DMS 273 (cell line): ENCODE measurements at regions not wholly inside any gene's neighbourhood (a gene's known extent, or its start where the extent isn't known, plus 50 kb on each side); places are given as distances from the start of the nearest gene placed in this dataset.

Source experiments
- DNase-seq: peaks from one replicate; lab custom pipeline; 2025; ENCODE audit not compliant: unreplicated experiment; lab: John Stamatoyannopoulos, UW

DNA sequence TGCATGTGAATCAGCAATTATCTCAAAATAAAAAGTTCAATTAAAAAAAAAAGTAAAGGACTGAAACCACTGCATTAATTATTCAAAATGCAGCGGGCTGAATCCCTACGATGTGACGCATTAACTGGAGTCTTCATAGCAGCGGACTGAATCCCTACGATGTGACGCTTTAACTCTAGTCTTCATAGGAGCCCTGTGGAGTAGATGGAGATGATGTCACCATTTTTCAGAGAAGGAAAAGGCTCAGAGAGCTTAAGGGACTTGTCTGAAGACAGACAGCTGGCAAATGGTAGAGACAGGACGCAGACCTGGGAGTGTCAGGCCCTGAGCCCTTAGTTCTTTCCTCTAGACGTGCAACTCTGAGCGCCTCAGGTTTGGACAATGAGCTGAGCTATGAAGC, 168.0 kb upstream of the MYL2 start:
- DNase-seq: no peak

- no peak for DNase-seq
These were observed 166.7 kb upstream of the MYL2 start for GRCh38 chr12:111086947-111087700.

DNA sequence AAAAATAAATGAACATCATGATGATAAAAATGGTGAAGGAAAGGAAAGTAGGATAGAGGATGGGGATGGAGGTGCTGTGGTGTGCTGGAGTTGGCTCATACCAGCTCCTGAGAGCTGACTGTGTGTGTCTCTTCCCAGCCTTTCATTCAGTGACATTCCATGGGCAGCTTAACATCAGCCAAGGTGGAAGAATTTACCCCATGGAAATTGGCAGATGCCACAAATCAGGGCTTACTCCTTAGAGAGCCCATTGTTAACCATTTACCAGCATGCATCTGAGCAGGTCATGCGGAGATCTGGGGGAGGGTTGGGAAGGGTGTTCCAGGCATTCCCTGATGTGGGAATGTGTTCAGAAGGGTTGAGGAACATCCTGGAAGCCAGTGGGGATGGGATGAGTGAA, 164.7 kb upstream of the MYL2 start:
- no peak for DNase-seq

DNA sequence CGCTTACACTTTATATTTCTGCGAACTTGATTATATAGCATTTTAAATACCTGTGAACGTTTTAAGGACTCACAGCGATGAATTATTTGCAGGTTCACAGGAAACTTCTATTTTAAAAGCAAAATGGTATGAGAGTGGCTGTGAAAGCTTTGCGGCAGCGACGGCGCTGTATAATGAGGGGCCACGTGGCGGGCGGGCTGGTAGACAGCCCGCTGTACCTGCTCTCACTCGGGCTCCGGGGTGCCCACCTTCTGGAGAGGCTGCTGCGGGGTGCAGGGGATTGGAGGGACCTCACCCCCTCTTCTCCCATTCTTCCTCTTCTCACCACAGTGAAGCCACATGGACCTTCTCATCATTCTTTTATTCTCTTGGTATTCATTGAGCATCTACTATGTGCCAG, 164.2 kb upstream of the MYL2 start:
- DNase-seq: no peak

DNA sequence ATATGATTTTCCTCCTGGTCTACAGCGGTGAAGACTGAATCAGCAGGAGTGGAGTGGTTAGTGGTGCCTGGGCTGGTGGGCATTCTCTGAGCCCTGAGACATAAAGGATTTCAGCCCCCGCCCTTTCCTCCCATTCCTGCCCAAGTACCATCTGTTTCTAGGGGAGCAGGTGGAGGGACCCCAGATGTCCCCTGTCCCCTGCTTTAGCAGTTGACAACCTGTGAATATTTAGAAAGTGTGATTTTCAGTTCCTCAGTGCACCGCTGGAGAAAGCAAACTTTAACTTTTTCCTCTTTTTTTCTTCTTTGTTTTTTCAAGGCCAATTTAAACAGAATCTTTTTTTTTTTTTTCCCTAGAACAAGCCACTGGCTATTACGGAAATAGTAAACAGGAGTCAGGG, 163.8 kb upstream of the MYL2 start:
- DNase-seq: no peak

DNA sequence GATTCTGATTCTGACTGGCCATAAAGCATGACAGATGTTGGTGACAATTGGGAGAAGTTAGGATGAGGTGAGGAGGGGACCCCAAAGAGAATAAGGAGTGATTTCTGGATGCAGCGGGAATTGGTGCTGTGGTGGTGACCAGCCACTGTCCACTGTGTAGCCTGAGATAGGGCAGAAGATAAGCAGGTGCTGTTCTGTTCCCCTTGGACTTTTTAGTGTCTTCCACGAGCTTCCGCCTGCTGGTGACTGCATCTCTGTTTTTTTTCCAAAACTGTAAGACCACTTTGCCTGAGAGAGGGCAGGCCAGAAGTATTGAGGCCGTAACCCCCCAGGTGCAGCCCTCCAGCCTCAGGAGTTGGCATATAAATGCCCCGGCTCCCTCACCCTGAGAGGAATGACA, 161.2 kb upstream of the MYL2 start:
- DNase-seq: no peak

DNA sequence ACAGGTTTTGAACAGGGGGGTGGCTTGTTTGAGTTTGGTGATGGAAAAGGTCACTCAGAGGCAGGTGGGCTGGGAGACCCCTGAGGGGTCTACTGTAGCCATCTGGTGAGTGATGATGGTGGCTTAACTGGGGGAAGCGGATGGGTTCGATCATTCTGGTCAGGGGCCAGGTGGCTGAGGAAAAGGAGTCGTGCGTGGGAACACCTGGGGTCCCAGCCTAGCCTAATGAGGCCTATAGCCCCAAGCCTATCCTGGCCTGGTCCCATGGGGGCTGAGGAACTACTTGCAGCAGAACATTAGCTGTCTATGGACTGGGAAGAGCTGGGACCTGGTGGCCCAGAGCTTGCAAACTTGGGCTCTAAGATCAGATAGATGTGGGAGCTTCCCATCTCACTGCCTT, 158.4 kb upstream of the MYL2 start:
- DNase-seq: no peak

DNA sequence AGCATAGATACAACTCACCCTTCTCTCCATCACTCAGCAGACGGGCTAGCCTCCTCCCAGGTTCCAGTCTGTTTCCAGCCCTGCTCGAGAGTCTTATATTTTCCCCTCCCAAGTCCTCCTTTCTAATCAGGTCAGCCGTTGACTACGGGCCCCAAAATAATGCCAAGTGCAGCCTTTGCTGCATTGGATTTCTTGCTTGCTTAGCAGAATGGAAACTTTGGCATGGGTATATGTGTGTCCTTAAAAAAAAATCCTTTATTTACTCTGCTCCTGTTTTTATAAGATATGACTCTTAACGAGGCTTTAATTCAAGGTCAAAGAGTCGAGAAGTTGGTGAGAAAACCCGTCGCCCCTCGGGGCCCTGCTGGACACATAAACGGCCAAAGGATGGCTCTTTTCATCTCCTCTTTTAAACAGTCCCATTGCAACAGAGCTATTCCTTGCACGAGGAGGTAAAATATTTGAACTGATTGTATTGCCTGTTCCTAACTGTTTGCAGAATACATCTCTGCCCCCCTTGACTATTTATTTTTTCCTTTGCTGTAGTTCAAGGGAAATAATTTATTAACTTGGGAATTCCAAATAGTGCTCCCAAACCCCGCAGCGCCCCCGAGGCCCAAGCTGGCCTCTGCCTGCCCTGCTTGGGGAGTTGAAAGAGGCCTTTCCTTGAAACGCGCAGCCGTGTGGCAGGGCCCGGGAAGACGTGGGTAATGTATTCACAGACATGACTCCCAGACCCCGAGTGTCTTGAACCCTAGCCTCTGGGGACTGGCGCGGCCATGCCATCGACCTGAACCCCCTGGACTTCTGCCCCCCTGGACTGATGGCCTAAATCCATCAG, 156.5 kb upstream of the MYL2 start:
- no peak for DNase-seq

DNA sequence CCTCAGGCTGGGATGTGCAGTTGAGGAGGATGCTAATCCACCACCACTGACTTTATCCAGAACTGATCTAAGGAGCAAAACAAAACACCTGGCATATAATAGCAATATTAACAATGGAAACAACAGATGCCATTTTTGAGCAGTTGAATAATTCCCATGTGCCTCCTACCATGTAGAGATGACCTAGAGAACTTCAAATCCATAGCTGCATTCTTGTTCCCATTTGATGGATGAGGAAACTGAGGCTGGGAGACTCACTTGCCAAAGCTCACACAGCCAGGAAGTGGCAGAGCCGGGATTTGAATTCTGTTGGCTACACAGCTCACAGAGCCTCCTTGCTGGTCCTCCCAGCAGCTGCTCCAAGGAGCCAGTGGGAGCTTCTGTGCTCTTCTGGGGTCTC, 155.8 kb upstream of the MYL2 start:
- DNase-seq: no peak

GRCh38 chr12:111074965-111075364, 154.6 kb upstream of the MYL2 start:
- no peak for DNase-seq

- DNase-seq: peak; percentile 3
These were observed 154.2 kb upstream of the MYL2 start for GRCh38 chr12:111074559-111074958.

- DNase-seq: no peak
These were observed 153.0 kb upstream of the MYL2 start for GRCh38 chr12:111073370-111073769.

GRCh38 chr12:111072299-111072698, 151.9 kb upstream of the MYL2 start:
- DNase-seq: no peak

DNA sequence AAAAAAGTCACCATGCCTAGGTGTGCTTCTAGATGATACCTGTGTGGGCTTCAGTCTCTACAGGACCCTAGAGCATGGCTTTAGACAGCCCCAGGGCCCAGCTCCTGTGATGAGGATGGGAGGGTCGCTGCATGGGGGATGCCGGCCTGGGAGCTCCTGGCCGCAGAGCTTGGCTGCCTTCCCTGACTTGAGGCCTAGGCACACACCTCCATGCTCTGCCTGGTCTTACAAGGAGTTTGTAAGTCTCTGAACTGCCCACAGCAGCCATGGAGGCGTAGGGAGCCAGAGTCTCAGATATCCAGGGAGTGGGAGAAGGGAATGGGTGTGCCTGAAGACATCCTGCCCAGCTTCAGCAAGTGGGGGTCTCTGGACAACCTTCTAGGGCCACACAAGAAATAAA, 149.5 kb upstream of the MYL2 start:
- DNase-seq: no peak

DNA sequence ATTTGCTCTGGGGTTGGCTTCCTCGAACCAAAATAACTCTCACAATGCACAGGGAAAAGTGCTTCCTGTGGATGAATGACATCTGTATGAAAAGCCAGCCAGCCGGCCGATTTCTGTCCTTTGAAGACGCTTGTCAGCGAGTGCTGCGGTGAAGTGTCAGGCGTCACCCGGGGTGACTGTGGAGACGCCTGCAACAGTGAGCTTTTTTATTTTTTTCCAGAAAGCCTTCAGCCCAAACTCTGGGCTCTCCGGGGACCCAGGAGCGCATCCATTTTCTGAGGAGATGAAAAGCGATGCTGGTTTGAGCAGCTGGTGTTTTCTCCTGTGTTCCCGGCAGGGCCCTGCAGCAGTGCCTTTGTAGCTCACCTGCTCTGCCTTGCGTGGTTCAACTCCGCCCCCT, 147.9 kb upstream of the MYL2 start:
- no peak for DNase-seq

DNA sequence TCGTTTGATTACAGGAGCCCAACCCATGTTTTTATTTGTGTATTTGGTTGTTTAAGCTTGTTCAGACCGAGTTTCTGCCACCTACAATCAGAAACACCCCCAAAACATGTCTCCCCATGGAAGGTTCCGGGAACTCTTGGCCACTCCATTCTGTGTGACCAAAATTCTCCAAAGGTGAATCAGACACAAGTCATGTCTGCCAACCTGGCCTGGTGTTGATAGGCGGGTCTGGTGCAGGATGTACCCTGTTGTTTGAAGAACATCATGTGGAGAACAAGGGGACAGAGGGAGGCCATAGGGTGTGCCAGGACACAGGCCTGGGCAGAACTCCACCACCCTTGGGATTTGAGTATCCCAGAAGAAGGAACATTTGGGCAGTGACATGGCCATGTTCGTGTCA, 147.1 kb upstream of the MYL2 start:
- no peak for DNase-seq

DNA sequence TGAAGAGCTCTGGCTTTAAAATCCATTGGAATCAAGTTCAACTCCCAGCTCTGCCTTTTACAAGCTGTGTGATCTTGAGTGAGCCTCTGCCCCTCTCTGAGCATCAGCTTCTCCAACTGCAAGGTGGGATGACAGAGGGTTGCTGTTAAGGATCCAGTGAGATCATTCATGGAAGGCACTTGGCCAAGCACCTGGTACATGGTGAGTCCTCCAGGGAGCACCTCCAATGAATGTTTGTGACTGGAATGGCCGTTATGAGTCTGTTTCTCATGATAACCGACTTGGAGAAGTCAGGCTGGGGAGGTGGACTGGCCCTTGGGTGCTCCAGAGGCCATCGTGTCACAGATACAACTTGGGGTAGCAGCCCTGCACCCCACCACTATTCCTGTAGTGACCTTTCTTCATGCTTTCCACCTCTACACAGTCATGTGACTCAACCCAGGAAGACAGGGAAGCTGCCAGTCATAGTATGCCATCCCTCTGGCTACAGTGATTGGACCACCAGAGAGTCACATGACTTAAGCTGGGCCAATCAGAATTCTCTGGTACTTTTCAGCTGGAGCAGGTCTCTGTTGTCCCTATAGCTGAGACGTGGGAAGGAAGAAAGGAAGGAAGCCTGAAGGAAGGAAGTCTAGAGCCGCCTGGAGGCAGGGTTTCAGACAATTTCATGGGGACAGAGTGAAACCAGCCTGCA, 146.5 kb upstream of the MYL2 start:
- DNase-seq: peak; percentile 1

DNA sequence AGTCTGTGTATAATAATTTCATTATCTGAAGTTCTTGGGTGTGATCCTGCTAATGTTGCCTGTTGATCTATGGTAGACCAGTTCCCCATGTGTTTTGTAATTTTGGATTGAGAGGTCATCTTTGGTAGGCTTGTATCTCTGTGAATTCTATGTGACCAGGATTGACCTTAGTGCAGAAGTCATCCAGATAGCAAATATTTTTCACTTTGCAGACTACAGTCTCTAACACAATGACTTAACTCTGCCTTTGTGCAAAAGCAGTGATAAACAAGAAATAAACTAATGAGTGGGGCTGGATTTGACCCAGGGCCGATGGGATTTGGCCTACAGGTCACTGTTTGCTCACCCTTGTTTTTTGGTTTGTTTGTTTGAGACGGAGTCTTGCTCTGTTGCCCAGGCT, 144.6 kb upstream of the MYL2 start:
- no peak for DNase-seq

GRCh38 chr12:111064154-111064553, 143.8 kb upstream of the MYL2 start:
- DNase-seq: no peak

DNA sequence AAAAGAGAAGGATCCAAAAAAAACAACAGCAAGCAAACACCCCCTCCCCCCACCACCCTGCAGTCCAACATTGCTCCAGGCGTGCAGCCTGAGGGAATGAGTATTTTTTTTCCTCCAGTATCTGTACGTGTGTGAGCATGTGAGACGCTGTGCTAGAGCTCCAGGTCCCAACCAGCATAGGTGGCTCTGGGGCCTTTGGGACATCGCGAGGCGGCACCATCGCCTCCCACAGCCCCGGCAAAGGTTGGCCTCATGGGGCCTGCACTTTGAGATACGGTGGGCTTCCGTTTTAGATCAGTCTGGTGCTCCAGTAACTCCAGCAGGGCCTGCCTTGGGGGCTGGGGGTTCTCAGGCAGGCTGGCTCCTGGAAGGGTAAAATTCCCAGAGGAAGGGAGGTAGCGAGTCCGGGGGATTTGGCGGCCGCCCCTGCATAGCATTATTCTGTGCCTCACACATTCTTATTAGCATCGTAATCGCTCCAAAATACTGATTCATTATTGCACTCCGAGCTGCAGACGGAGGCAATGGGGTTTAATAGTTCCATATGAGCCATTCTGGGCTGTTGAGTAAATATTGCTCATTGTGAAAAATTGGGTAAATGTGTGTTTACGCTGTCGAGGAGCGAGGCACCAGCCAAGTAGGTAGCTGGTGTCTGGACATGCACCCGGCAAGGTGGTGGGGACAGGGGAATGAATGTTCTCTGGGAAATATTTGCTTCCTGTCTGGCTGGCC, 143.1 kb upstream of the MYL2 start:
- DNase-seq: no peak

GRCh38 chr12:111057701-111058425, 137.5 kb upstream of the MYL2 start:
- no peak for DNase-seq
